Muscle of leg (tissue), 3 donors: ENCODE measurements at regions not wholly inside any gene's neighbourhood (a gene's known extent, or its start where the extent isn't known, plus 50 kb on each side); places are given as distances from the start of the nearest gene placed in this dataset.
A peak's percentile ranks its signal among the peaks of the same experiment; 100 is the strongest.

ENCODE experiments used
- DNase-seq: peaks from one replicate; pipeline ENCODE4 v3.0.0; 2013
- H3K27ac ChIP-seq: one replicate; pipeline ENCODE4 v1.5.1; 2013; ENCODE audit warnings: mild to moderate bottlenecking, low read length, control low read depth
- H3K27me3 ChIP-seq: one replicate; pipeline ENCODE4 v1.6.1; 2013; ENCODE audit warnings: low read length; ENCODE audit not compliant: control insufficient read depth, insufficient read depth
- H3K36me3 ChIP-seq: one replicate; pipeline ENCODE4 v1.6.1; 2013; ENCODE audit warnings: low read length; ENCODE audit not compliant: control insufficient read depth, insufficient read depth
- H3K4me1 ChIP-seq: one replicate; pipeline ENCODE4 v1.6.1; 2013; ENCODE audit warnings: low read length; ENCODE audit not compliant: control insufficient read depth, insufficient read depth
- H3K4me3 ChIP-seq: one replicate; pipeline ENCODE4 v1.5.1; 2013; ENCODE audit warnings: low read length, control low read depth
- H3K9me3 ChIP-seq: replicated peaks from 2 replicates; pipeline ENCODE4 v1.6.1; 2013; ENCODE audit warnings: low read depth, low read length; ENCODE audit not compliant: control insufficient read depth
- WGBS: methylation state at CpG from one replicate; pipeline ENCODE4 v1.1.5; 2013; ENCODE audit warnings: missing lambda C conversion rate; ENCODE audit not compliant: insufficient coverage; 5-methylcytosine and 5-hydroxymethylcytosine counted together

GRCh38 chrX:69291116-69291515, 125.9 kb upstream of the PJA1 start:
- no CpG with 5 or more reads among the region's 4 CpGs for WGBS
- Histone ChIP-seq H3K9me3 (no peaks in the 10 kb centered on the region), H3K27ac (no peak overlapping the region), H3K27me3 (peaks cover 37% of the 10 kb centered on the region), H3K36me3 (no peaks in the 10 kb centered on the region), H3K4me1 (peaks cover 17% of the 10 kb centered on the region), H3K4me3 (no peak overlapping the region)
- peak; percentile 62 for DNase-seq

GRCh38 chrX:69290292-69290691, 125.0 kb upstream of the PJA1 start:
- no peak for DNase-seq
- H3K27me3 ChIP-seq: peaks cover 40% of the 10 kb centered on the region
- no peaks in the 10 kb centered on the region for H3K36me3 ChIP-seq
- H3K4me1 ChIP-seq: peaks cover 22% of the 10 kb centered on the region
- no peak overlapping the region for H3K4me3 ChIP-seq
- H3K9me3 ChIP-seq: no peaks in the 10 kb centered on the region
- H3K27ac ChIP-seq: no peak overlapping the region
- 76% methylated on average over 4 of the region's 8 CpGs for WGBS

- DNase-seq: no peak
- Histone ChIP-seq H3K27ac (no peak overlapping the region), H3K4me1 (peaks cover 27% of the 10 kb centered on the region), H3K36me3 (no peaks in the 10 kb centered on the region), H3K4me3 (no peak overlapping the region), H3K9me3 (no peaks in the 10 kb centered on the region), H3K27me3 (peaks cover 43% of the 10 kb centered on the region)
- no CpG with 5 or more reads among the region's 1 CpG for WGBS
These were observed 124.5 kb upstream of the PJA1 start for GRCh38 chrX:69289793-69290123.

- no peak overlapping the region for H3K4me3 ChIP-seq
- H3K27me3 ChIP-seq: peaks cover 48% of the 10 kb centered on the region
- DNase-seq: peak; percentile 59
- no peaks in the 10 kb centered on the region for H3K9me3 ChIP-seq
- H3K27ac ChIP-seq: peak overlapping the region; percentile 42
- H3K4me1 ChIP-seq: peaks cover 27% of the 10 kb centered on the region
- 47% methylated on average over 4 of the region's 11 CpGs for WGBS
- H3K36me3 ChIP-seq: no peaks in the 10 kb centered on the region
These were observed 124.0 kb upstream of the PJA1 start for GRCh38 chrX:69289046-69289792.

- no peak for DNase-seq
- H3K9me3 ChIP-seq: no peaks in the 10 kb centered on the region
- no peaks in the 10 kb centered on the region for H3K36me3 ChIP-seq
- H3K4me1 ChIP-seq: peaks cover 27% of the 10 kb centered on the region
- no peak overlapping the region for H3K4me3 ChIP-seq
- H3K27ac ChIP-seq: no peak overlapping the region
- WGBS: 100% methylated on average over 1 of the region's 3 CpGs
- H3K27me3 ChIP-seq: peaks cover 59% of the 10 kb centered on the region
These were observed 121.8 kb upstream of the PJA1 start for GRCh38 chrX:69287095-69287494.

GRCh38 chrX:69286565-69286906, 121.3 kb upstream of the PJA1 start:
- Histone ChIP-seq H3K27me3 (peaks cover 58% of the 10 kb centered on the region), H3K27ac (no peak overlapping the region), H3K36me3 (no peaks in the 10 kb centered on the region), H3K9me3 (no peaks in the 10 kb centered on the region), H3K4me1 (peaks cover 29% of the 10 kb centered on the region), H3K4me3 (no peak overlapping the region)
- no peak for DNase-seq
- 83% methylated on average over 5 of the region's 6 CpGs for WGBS

- DNase-seq: peak; percentile 84
- WGBS: 24% methylated on average over 19 of the region's 31 CpGs
- Histone ChIP-seq H3K4me3 (peak overlapping the region; percentile 39), H3K27ac (peak overlapping the region; percentile 35), H3K27me3 (peaks cover 58% of the 10 kb centered on the region), H3K36me3 (no peaks in the 10 kb centered on the region), H3K4me1 (peaks cover 32% of the 10 kb centered on the region), H3K9me3 (no peaks in the 10 kb centered on the region)
These were observed 120.8 kb upstream of the PJA1 start for GRCh38 chrX:69285881-69286564.

- Histone ChIP-seq H3K27ac (peak overlapping the region; percentile 35), H3K27me3 (peaks cover 57% of the 10 kb centered on the region), H3K36me3 (no peaks in the 10 kb centered on the region), H3K9me3 (no peaks in the 10 kb centered on the region), H3K4me1 (peaks cover 34% of the 10 kb centered on the region), H3K4me3 (peak overlapping the region; percentile 39)
- peak; percentile 92 for DNase-seq
- WGBS: 21% methylated on average over 7 of the region's 10 CpGs
These were observed 120.2 kb upstream of the PJA1 start for GRCh38 chrX:69285401-69285877.

- Histone ChIP-seq H3K9me3 (no peaks in the 10 kb centered on the region), H3K4me1 (peaks cover 30% of the 10 kb centered on the region), H3K27me3 (peaks cover 59% of the 10 kb centered on the region), H3K36me3 (no peaks in the 10 kb centered on the region), H3K27ac (no peak overlapping the region), H3K4me3 (no peak overlapping the region)
- DNase-seq: no peak
- WGBS: 63% methylated on average over 5 of the region's 8 CpGs
These were observed 119.2 kb upstream of the PJA1 start for GRCh38 chrX:69284491-69284890.

GRCh38 chrX:69282893-69283690, 117.8 kb upstream of the PJA1 start:
- Histone ChIP-seq H3K27ac (no peak overlapping the region), H3K4me3 (no peak overlapping the region), H3K4me1 (peaks cover 42% of the 10 kb centered on the region), H3K27me3 (peaks cover 54% of the 10 kb centered on the region), H3K36me3 (no peaks in the 10 kb centered on the region), H3K9me3 (no peaks in the 10 kb centered on the region)
- DNase-seq: no peak
- 54% methylated on average over 9 of the region's 10 CpGs for WGBS
